ENCODE measurements at regions not wholly inside any gene's neighbourhood (a gene's known extent, or its start where the extent isn't known, plus 50 kb on each side); places are given as distances from the start of the nearest gene placed in this dataset.

DNA sequence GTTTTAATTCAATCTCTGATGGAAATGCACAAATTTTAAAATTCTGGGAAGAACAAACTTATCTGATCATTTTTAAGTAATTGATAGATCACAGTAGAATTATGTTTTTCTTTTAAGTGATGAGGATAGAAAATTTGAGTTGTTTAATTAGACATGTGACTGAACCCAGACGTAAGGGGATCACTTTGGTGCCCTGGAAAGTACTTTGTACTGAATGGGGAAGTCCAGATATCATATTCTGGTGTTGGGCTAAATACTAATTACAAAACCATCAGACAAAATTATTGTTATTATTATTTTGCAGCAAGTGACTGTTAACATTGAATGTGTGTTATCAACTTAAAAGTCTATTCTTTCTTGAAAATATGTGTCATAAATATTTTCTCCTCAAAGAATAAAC lies 994.6 kb downstream of the TSN start:
- TF ChIP-seq, protein P1, sequence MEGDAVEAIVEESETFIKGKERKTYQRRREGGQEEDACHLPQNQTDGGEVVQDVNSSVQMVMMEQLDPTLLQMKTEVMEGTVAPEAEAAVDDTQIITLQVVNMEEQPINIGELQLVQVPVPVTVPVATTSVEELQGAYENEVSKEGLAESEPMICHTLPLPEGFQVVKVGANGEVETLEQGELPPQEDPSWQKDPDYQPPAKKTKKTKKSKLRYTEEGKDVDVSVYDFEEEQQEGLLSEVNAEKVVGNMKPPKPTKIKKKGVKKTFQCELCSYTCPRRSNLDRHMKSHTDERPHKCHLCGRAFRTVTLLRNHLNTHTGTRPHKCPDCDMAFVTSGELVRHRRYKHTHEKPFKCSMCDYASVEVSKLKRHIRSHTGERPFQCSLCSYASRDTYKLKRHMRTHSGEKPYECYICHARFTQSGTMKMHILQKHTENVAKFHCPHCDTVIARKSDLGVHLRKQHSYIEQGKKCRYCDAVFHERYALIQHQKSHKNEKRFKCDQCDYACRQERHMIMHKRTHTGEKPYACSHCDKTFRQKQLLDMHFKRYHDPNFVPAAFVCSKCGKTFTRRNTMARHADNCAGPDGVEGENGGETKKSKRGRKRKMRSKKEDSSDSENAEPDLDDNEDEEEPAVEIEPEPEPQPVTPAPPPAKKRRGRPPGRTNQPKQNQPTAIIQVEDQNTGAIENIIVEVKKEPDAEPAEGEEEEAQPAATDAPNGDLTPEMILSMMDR (conservative IDR thresholded peaks at IDR 0.05): no peak
- H3K27ac ChIP-seq: no peak overlapping the region

DNA sequence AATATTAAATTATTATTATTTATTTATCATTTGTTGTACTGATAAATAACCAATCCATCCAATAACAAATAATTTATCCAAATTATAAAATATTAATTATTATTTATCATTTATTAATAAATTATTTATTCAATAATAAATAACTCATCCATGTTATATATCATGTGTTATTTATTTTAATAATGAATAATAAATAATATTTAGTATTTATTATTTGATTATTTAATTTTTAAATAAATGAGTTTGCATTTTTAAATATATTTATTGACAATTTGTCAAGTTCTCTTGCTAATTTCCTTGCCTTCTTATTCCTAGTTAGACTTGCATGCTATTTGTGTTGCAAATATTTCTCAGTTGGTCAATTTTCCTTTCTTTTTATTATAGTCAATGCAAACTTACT lies 995.4 kb downstream of the TSN start:
- no peak overlapping the region for H3K27ac ChIP-seq
- TF ChIP-seq, protein P1 (conservative IDR thresholded peaks at IDR 0.05): no peak

DNA sequence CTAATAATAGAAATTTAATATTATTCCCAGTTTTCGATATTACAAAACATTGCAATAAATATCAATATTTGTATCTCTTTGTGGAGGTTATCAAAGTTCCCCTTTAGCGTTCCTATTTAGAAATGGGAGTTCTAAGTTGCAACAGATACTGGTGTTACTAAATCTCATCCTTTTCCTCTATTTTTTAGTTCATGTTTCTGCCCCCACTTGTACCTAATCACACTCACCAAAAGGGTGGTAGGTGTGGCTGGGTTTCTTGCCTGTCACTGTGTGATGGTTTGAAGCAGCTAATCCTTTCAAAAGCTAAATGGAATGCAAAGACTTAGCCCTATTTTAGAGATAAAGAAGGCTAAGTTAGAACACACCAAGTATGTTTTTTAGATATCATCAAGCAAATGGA lies 997.9 kb downstream of the TSN start:
- H3K27ac ChIP-seq: no peak overlapping the region
- TF ChIP-seq, protein P1 (conservative IDR thresholded peaks at IDR 0.05): no peak

DNA sequence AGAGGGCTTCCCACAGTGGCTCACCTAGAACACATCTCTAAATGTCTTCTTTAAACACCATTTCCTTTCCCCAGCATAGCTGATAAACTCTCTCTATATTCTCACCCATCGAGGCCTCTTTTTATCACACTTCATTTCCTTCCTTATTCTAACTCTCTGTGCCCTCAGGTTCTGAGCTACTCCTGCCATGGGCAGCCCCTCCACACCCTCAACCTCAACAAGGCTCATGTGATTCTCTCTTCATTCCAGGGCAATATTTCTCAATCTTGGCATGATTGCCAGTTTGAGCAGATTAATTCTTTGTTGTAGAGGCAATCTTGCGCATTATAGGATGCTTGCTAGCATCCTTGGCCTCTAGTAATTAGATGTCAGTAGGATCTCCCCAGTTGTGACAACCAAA lies 999.1 kb downstream of the TSN start:
- no peak overlapping the region for H3K27ac ChIP-seq
- TF ChIP-seq, protein P1 (conservative IDR thresholded peaks at IDR 0.05): no peak

DNA sequence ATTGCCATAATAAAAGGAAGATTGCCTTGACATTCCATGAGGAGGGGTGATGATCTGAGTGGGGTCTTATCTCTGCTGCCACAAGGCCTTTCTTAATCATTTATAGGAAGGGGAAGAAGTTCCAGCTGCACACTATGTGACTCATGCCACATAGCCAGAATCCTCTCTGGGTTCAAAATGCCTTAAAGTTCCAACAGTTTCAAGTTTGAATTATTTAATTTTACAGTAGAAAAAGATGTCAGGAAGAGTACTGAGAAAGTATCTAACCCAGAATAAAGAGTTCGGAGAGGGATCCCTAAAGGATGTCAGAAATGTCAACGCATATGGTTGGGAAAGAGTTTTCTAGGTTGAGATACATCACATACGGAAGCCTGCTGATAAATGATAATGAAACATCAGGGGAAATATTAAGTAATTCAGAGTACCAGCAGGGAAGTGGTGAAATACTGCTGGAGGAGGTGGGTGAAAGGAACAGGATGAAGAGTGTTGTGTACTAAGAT lies 999.9 kb downstream of the TSN start:
- H3K27ac ChIP-seq: no peak overlapping the region
- TF ChIP-seq, protein P1 (conservative IDR thresholded peaks at IDR 0.05): no peak

DNA sequence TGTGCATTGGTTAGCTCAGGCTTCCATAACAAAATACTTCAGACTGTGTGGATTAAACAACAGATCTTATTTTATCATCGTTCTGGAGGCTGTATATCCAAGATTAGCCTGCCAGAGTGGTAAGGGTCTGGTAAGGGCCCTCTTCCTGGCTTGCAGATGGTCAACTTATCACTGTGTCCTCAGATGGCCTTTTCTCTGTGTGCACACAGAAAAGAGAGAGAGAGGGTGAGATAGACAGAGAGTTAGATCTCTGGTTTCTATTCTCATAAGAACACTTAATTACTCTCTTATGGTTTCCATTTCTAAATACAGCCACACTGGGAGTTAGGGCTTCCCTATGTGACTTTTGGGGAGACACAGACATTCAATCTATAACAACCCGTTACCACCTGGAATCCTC lies 1003.5 kb downstream of the TSN start:
- no peak overlapping the region for H3K27ac ChIP-seq
- TF ChIP-seq, protein P1 (conservative IDR thresholded peaks at IDR 0.05): no peak

DNA sequence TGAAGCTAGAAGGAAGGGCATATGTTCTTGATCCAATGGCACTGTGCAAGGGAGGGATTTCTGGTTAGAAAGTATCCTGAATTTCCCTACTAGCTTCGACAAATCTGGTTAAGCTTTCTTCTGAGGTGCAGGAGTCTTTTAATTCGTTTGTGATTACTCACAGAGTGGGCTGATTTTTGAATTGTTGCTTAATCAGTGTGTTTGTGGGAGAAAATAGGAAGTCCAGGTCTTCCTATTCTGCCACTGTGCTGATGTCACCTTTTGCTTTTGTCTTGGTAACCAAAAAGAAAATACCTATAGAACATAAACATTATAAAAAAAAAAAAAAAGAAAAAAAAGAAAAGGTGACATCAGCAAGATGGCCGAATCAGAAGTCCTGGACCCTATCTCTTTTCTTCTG lies 1008.6 kb downstream of the TSN start:
- TF ChIP-seq, protein P1 (conservative IDR thresholded peaks at IDR 0.05): no peak
- H3K27ac ChIP-seq: no peak overlapping the region

All from VCaP (cell line).